CD4-positive, alpha-beta T cell treated with Interleukin-15 for 4 hours (primary cell): ENCODE measurements at regions not wholly inside any gene's neighbourhood (a gene's known extent, or its start where the extent isn't known, plus 50 kb on each side); places are given as distances from the start of the nearest gene placed in this dataset.
"Not testable (repeated sequence)": the region's sequence is repeated elsewhere in the genome, so short reads cannot be mapped to it uniquely, and the experiment has no call there.

Experiments
- DNase-seq: peaks from one replicate; pipeline ENCODE4 v3.0.0-alpha.2; 2020; ENCODE audit warnings: low spot score

GRCh38 chr13:99698010-99698815 lies 196.9 kb downstream of the TM9SF2 start:
- no peak for DNase-seq

GRCh38 chr13:99695857-99696256 lies 194.6 kb downstream of the TM9SF2 start:
- no peak for DNase-seq

GRCh38 chr13:99693852-99694611 lies 192.8 kb downstream of the TM9SF2 start:
- DNase-seq = no peak

- DNase-seq = no peak
These were observed 192.1 kb downstream of the TM9SF2 start for GRCh38 chr13:99693351-99693750.

GRCh38 chr13:99692854-99693253 lies 191.6 kb downstream of the TM9SF2 start:
- DNase-seq = no peak

GRCh38 chr13:99691552-99691951 lies 190.3 kb downstream of the TM9SF2 start:
- DNase-seq = no peak

- DNase-seq = no peak
These were observed 189.3 kb downstream of the TM9SF2 start for GRCh38 chr13:99690426-99691174.

GRCh38 chr13:99689955-99690354 lies 188.7 kb downstream of the TM9SF2 start:
- no peak for DNase-seq

GRCh38 chr13:99688776-99689175 lies 187.5 kb downstream of the TM9SF2 start:
- no peak for DNase-seq

GRCh38 chr13:99687723-99688397 lies 186.6 kb downstream of the TM9SF2 start:
- DNase-seq = no peak

- DNase-seq = no peak
These were observed 185.7 kb downstream of the TM9SF2 start for GRCh38 chr13:99686944-99687411.

- no peak for DNase-seq
These were observed 184.9 kb downstream of the TM9SF2 start for GRCh38 chr13:99686157-99686572.

- DNase-seq = no peak
These were observed 180.4 kb downstream of the TM9SF2 start for GRCh38 chr13:99681695-99682094.

GRCh38 chr13:99677116-99677951 lies 176.1 kb downstream of the TM9SF2 start:
- no peak for DNase-seq

- no peak for DNase-seq
These were observed 170.5 kb downstream of the TM9SF2 start for GRCh38 chr13:99671746-99672145.

- not testable (repeated sequence) for DNase-seq
These were observed 167.8 kb downstream of the TM9SF2 start for GRCh38 chr13:99669096-99669495.

GRCh38 chr13:99666146-99666805 lies 165.0 kb downstream of the TM9SF2 start:
- no peak for DNase-seq

GRCh38 chr13:99665711-99666110 lies 164.4 kb downstream of the TM9SF2 start:
- no peak for DNase-seq

- DNase-seq = no peak
These were observed 162.6 kb downstream of the TM9SF2 start for GRCh38 chr13:99663908-99664307.

GRCh38 chr13:99663185-99663825 lies 162.0 kb downstream of the TM9SF2 start:
- no peak for DNase-seq
